Transverse colon (tissue), 4 donors: ENCODE measurements at regions not wholly inside any gene's neighbourhood (a gene's known extent, or its start where the extent isn't known, plus 50 kb on each side); places are given as distances from the start of the nearest gene placed in this dataset.

Source experiments
- DNase-seq: peaks from one replicate; pipeline ENCODE4 v3.0.0-alpha.2; 2019
- H3K27ac ChIP-seq, 4 donors: fragments of 200-600 bp; sonication (generic); 2 replicates each; pipeline ENCODE4 v1.5.1; 2016 to 2018; ENCODE audit warnings: inconsistent platforms in 4 of 4
- H3K27me3 ChIP-seq: fragments of 200-600 bp; sonication (generic); 2 replicates; pipeline ENCODE4 v1.5.1; 2017; ENCODE audit warnings: inconsistent platforms
- H3K36me3 ChIP-seq, 4 donors: fragments of 200-600 bp; sonication (generic); 2 replicates each; pipeline ENCODE4 v1.5.1; 2017 to 2019; ENCODE audit warnings: inconsistent platforms in 4 of 4
- H3K4me1 ChIP-seq, 4 donors: fragments of 200-600 bp; sonication (generic); 2 replicates each; pipeline ENCODE4 v1.5.1; 2017 to 2020; ENCODE audit warnings: inconsistent platforms in 4 of 4
- H3K4me3 ChIP-seq, 4 donors: fragments of 200-600 bp; sonication (generic); 1 replicate in 1 of 4; 2 replicates in 3 of 4; pipeline versions ENCODE4 v1.5.1 to v1.6.1; 2017 to 2019; ENCODE audit warnings: inconsistent platforms in 4 of 4
- H3K9me3 ChIP-seq, 2 donors: fragments of 200-600 bp; sonication (generic); 2 replicates each; pipeline ENCODE4 v1.5.1; 2017 to 2019; ENCODE audit warnings: inconsistent platforms in 2 of 2
- EP300 ChIP-seq: sonication (generic); formaldehyde crosslinking; IDR thresholded peaks from one replicate; pipeline ENCODE4 v1.6.1; 2017; ENCODE audit warnings: antibody characterized with exemption, low read depth
- POLR2A ChIP-seq: fragments of 450-650 bp; IDR thresholded peaks from one replicate; pipeline ENCODE4 v1.6.1; 2016; ENCODE audit warnings: antibody characterized with exemption, mild to moderate bottlenecking, moderate library complexity
- POLR2AphosphoS5 ChIP-seq, 3 donors: sonication (generic); formaldehyde crosslinking; IDR thresholded peaks; one replicate each; pipeline ENCODE4 v1.6.1; 2016; ENCODE audit warnings: antibody characterized with exemption in 3 of 3
- WGBS, 2 donors: methylation state at CpG; one replicate each; pipeline ENCODE4 v1.1.5; 2018; ENCODE audit warnings: low coverage in 1 of 2; 5-methylcytosine and 5-hydroxymethylcytosine counted together
- in situ Hi-C, 4 donors: fragments of 200-750 bp; cut with MboI; loops; one replicate each; pipeline versions ENCODE4 v1.15.0 to v1.15.1; 2017; ENCODE audit warnings: low sequenced_read_pairs in 3 of 4, low pct_ligation_motif_present in 1 of 4, low pct_unique_long_range_greater_than_20kb in 1 of 4
- intact Hi-C: fragments of 100-400 bp; cut with DNase I; formaldehyde crosslinking; loops from one replicate; pipeline ENCODE4 v1.15.1; 2023; ENCODE audit warnings: low total_unique reads
- TF ChIP-seq, protein P1 (sequence below), 5 experiments: fragments of 200-600 bp in 3 of 5; fragments of 450-650 bp in 2 of 5; sonication (generic) in 3 of 5; IDR thresholded peaks; 1 replicate in 2 of 5; 2 replicates in 3 of 5; pipeline ENCODE4 v1.5.1; 2016 to 2017; ENCODE audit warnings: antibody characterized with exemption in 5 of 5, inconsistent platforms in 3 of 5, mild to moderate bottlenecking in 2 of 5, moderate library complexity in 1 of 5

DNA sequence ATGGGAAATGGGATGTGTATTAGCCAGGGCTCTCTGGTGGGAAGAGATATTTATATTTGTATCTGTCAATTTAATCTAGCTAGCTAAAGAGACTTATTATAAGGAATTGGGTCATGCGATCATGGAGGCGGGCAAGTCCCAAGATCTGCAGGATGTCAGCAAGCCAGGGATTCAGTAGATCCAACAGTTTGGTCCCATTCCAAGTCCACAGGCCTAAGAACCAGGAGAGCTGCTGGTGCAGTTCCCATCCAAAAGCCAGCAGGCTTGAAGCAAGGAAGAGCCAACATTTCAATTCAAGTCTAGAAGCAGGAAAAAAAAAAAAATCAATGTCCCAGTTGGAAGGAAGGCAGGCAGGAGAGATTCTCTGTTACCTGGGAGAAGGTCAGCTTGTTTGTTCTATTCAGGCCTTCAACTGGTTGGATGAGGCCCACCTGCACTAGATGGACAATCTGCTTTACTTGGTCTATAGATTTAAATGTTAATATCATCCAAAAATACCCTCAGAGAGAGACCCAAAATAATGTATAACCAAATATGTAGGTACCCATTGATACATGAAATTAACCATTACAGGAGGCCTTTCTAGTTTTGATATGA is 60.7 kb upstream of the BCAT1 start:
- Histone ChIP-seq H3K4me1 (no peaks in the 10 kb centered on the region), H3K27ac (no peak overlapping the region), H3K36me3 (no peaks in the 10 kb centered on the region), H3K9me3 (no peaks in the 10 kb centered on the region), H3K27me3 (no peaks in the 10 kb centered on the region), H3K4me3 (no peak overlapping the region)
- intact Hi-C loops (no loop called here), in situ Hi-C loops (no loop called here)
- 100% methylated on average over 1 to 2 of the region's 2 CpGs for WGBS, 2 donors
- no peak for TF ChIP-seq POLR2A
- TF ChIP-seq EP300, result no peak
- TF ChIP-seq, protein P1, sequence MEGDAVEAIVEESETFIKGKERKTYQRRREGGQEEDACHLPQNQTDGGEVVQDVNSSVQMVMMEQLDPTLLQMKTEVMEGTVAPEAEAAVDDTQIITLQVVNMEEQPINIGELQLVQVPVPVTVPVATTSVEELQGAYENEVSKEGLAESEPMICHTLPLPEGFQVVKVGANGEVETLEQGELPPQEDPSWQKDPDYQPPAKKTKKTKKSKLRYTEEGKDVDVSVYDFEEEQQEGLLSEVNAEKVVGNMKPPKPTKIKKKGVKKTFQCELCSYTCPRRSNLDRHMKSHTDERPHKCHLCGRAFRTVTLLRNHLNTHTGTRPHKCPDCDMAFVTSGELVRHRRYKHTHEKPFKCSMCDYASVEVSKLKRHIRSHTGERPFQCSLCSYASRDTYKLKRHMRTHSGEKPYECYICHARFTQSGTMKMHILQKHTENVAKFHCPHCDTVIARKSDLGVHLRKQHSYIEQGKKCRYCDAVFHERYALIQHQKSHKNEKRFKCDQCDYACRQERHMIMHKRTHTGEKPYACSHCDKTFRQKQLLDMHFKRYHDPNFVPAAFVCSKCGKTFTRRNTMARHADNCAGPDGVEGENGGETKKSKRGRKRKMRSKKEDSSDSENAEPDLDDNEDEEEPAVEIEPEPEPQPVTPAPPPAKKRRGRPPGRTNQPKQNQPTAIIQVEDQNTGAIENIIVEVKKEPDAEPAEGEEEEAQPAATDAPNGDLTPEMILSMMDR (IDR thresholded peaks at IDR 0.05), result no peak
- TF ChIP-seq POLR2AphosphoS5 (IDR thresholded peaks at IDR 0.05), result no peak
- no peak for DNase-seq

DNA sequence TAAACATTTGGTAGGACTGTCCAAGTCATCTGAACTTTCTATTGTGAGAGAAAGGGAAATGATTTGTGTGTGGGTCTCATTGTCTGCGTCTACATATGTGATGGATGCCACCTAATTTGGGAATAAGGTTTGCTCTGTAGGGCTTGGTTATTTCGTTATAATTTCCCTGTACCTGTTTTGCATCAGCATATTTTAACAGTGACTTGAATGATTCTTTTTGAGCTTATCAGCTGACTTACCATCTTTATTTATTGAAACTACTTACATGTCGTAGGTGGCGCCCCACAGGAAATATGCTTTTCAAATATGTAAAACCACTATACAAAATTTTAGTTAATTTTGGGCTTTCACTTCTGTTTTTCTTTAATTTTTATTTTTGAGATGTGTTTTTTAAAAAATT is 56.5 kb upstream of the BCAT1 start:
- no peaks in the 10 kb centered on the region for H3K4me1 ChIP-seq
- no peak for TF ChIP-seq POLR2AphosphoS5 (IDR thresholded peaks at IDR 0.05)
- TF ChIP-seq, protein P1 (IDR thresholded peaks at IDR 0.05), result no peak
- no peak for TF ChIP-seq POLR2A
- no peak for TF ChIP-seq EP300
- WGBS, 2 donors, result 82 to 96% methylated on average over 4 of the region's 4 CpGs
- no peak for DNase-seq
- no peak overlapping the region for H3K27ac ChIP-seq
- intact Hi-C loops, result no loop called here
- in situ Hi-C loops, result no loop called here
- H3K27me3 ChIP-seq, result no peaks in the 10 kb centered on the region
- H3K36me3 ChIP-seq, result no peaks in the 10 kb centered on the region
- no peak overlapping the region for H3K4me3 ChIP-seq
- H3K9me3 ChIP-seq, result no peaks in the 10 kb centered on the region

DNA sequence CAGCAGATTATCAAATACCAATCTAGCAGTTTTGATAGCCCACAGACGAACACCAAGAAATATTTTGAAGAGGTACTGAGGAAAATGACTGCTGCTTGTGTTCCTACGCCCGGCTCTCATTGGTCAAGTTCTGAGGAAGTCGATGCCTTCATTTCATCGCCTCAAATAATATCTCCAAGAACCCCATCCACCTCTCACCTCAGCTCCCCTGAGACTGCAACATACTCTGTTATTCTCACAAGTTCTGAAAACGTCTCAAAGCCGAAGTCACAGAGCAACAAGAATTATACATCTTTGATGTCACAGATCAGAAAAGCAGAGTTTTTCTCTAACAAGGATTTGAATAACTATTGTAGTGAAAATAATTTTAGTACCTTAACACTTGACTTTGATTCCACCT is 55.5 kb upstream of the BCAT1 start:
- no peaks in the 10 kb centered on the region for H3K27me3 ChIP-seq
- in situ Hi-C loops, result no loop called here
- no peak overlapping the region for H3K4me3 ChIP-seq
- TF ChIP-seq, protein P1 (IDR thresholded peaks at IDR 0.05), result no peak
- no peak for TF ChIP-seq POLR2AphosphoS5 (IDR thresholded peaks at IDR 0.05)
- no peak for TF ChIP-seq POLR2A
- no peak for TF ChIP-seq EP300
- H3K27ac ChIP-seq, result no peak overlapping the region
- H3K36me3 ChIP-seq, result no peaks in the 10 kb centered on the region
- no peaks in the 10 kb centered on the region for H3K4me1 ChIP-seq
- intact Hi-C loops, result no loop called here
- no peak for DNase-seq
- 86 to 91% methylated on average over 7 of the region's 7 CpGs for WGBS, 2 donors
- no peaks in the 10 kb centered on the region for H3K9me3 ChIP-seq

DNA sequence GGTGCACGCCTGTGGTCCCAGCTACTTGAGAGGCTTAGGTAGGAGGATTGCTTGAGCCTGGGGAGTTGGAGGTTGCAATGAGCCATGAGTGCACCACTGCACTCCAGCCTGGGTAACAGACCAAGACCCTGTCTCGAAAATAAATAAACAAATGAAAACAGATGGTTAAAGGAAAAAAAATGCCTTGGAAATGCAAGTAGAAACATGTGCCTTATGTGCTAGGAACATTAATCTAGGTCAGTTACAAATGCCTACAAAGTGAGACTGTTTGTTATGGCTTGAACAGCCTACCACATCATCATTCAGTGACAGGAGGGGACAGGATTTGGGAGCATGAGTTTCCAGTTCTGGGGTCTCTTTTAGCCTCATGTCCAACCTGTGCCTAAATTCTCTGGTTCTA is 52.4 kb upstream of the BCAT1 start:
- Histone ChIP-seq H3K36me3 (no peaks in the 10 kb centered on the region), H3K27ac (no peak overlapping the region), H3K9me3 (no peaks in the 10 kb centered on the region), H3K4me3 (no peak overlapping the region), H3K27me3 (no peaks in the 10 kb centered on the region), H3K4me1 (peaks cover 0 to 13% (median 3%) of the 10 kb centered on the region in 4 donors)
- no peak for TF ChIP-seq POLR2AphosphoS5 (IDR thresholded peaks at IDR 0.05)
- TF ChIP-seq, protein P1 (IDR thresholded peaks at IDR 0.05), result no peak
- TF ChIP-seq EP300, result no peak
- no peak for TF ChIP-seq POLR2A
- intact Hi-C loops, result no loop called here
- in situ Hi-C loops, result no loop called here
- 66 to 74% methylated on average over 2 of the region's 2 CpGs for WGBS, 2 donors
- no peak for DNase-seq
